Hepatocyte (in vitro differentiated cells): ENCODE measurements at regions not wholly inside any gene's neighbourhood (a gene's known extent, or its start where the extent isn't known, plus 50 kb on each side); places are given as distances from the start of the nearest gene placed in this dataset.

Experiments
- DNase-seq: peaks from one replicate; pipeline ENCODE4 v3.0.0-alpha.2; 2016; ENCODE audit warnings: low spot score
- H2AFZ ChIP-seq: fragments of 200-600 bp; sonication (generic); 2 replicates; pipeline ENCODE4 v1.6.0; 2016; ENCODE audit warnings: antibody characterized with exemption, mild to moderate bottlenecking
- H3K27ac ChIP-seq: fragments of 200-600 bp; sonication (generic); 2 replicates; pipeline ENCODE4 v1.5.1; 2016; ENCODE audit warnings: mild to moderate bottlenecking
- H3K27me3 ChIP-seq: fragments of 200-600 bp; sonication (generic); 2 replicates; pipeline ENCODE4 v1.6.1; 2016
- H3K36me3 ChIP-seq: fragments of 200-600 bp; sonication (generic); replicated peaks from 2 replicates; pipeline ENCODE4 v1.5.1; 2016; ENCODE audit warnings: low read depth; ENCODE audit not compliant: insufficient read depth
- H3K4me1 ChIP-seq: fragments of 200-600 bp; sonication (generic); 2 replicates; pipeline ENCODE4 v1.5.1; 2016; ENCODE audit warnings: mild to moderate bottlenecking, moderate library complexity; ENCODE audit not compliant: insufficient read depth
- H3K4me2 ChIP-seq: fragments of 200-600 bp; sonication (generic); 2 replicates; pipeline ENCODE4 v1.6.0; 2016
- H3K4me3 ChIP-seq: fragments of 200-600 bp; sonication (generic); 2 replicates; pipeline ENCODE4 v1.5.1; 2016; ENCODE audit warnings: mild to moderate bottlenecking
- H3K79me2 ChIP-seq: fragments of 200-600 bp; sonication (generic); 2 replicates; pipeline ENCODE4 v1.6.0; 2017; ENCODE audit warnings: mild to moderate bottlenecking
- H3K9me2 ChIP-seq: fragments of 200-600 bp; sonication (generic); replicated peaks from 2 replicates; pipeline ENCODE4 v1.6.0; 2017; ENCODE audit warnings: mild to moderate bottlenecking; ENCODE audit not compliant: insufficient read depth
- H3K9me3 ChIP-seq: fragments of 200-600 bp; sonication (generic); 2 replicates; pipeline ENCODE4 v1.5.1; 2016; ENCODE audit warnings: low read depth, mild to moderate bottlenecking
- H4K20me1 ChIP-seq: fragments of 200-600 bp; sonication (generic); 2 replicates; pipeline ENCODE4 v1.6.0; 2016; ENCODE audit warnings: mild to moderate bottlenecking; ENCODE audit not compliant: insufficient read depth, poor library complexity, severe bottlenecking
- EZH2 ChIP-seq: fragments of 200-600 bp; sonication (generic); IDR thresholded peaks from 2 replicates; pipeline ENCODE4 v1.6.1; 2016; ENCODE audit warnings: antibody characterized with exemption, mild to moderate bottlenecking, borderline replicate concordance
- EZH2phosphoT487 ChIP-seq: fragments of 200-600 bp; sonication (generic); IDR thresholded peaks from one replicate; pipeline ENCODE4 v1.6.1; 2018; ENCODE audit warnings: antibody characterized with exemption, mild to moderate bottlenecking, low read depth, moderate library complexity; ENCODE audit not compliant: unreplicated experiment, severe bottlenecking
- WGBS: methylation state at CpG from one replicate; pipeline ENCODE4 v1.1.6; 2016; ENCODE audit warnings: low lambda C conversion rate; ENCODE audit errors: missing lambda C conversion rate; 5-methylcytosine and 5-hydroxymethylcytosine counted together
- TF ChIP-seq, protein P1 (sequence below): fragments of 200-600 bp; sonication (generic); IDR thresholded peaks from 2 replicates; pipeline ENCODE4 v1.5.1; 2016; ENCODE audit warnings: antibody characterized with exemption, mild to moderate bottlenecking; ENCODE audit not compliant: poor library complexity

- no peaks in the 10 kb centered on the region for H3K9me3 ChIP-seq
- no peak overlapping the region for H3K4me2 ChIP-seq
- no peaks in the 10 kb centered on the region for H3K27me3 ChIP-seq
- H2AFZ ChIP-seq: no peak overlapping the region
- no peak overlapping the region for H3K4me3 ChIP-seq
- no peaks in the 10 kb centered on the region for H4K20me1 ChIP-seq
- no peaks in the 10 kb centered on the region for H3K79me2 ChIP-seq
- no peak for TF ChIP-seq EZH2
- TF ChIP-seq, protein P1, sequence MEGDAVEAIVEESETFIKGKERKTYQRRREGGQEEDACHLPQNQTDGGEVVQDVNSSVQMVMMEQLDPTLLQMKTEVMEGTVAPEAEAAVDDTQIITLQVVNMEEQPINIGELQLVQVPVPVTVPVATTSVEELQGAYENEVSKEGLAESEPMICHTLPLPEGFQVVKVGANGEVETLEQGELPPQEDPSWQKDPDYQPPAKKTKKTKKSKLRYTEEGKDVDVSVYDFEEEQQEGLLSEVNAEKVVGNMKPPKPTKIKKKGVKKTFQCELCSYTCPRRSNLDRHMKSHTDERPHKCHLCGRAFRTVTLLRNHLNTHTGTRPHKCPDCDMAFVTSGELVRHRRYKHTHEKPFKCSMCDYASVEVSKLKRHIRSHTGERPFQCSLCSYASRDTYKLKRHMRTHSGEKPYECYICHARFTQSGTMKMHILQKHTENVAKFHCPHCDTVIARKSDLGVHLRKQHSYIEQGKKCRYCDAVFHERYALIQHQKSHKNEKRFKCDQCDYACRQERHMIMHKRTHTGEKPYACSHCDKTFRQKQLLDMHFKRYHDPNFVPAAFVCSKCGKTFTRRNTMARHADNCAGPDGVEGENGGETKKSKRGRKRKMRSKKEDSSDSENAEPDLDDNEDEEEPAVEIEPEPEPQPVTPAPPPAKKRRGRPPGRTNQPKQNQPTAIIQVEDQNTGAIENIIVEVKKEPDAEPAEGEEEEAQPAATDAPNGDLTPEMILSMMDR: no peak
- TF ChIP-seq EZH2phosphoT487: no peak
- no peaks in the 10 kb centered on the region for H3K9me2 ChIP-seq
- DNase-seq: no peak
- 84% methylated on average over 5 of the region's 5 CpGs for WGBS
- no peaks in the 10 kb centered on the region for H3K36me3 ChIP-seq
- H3K27ac ChIP-seq: no peak overlapping the region
- no peaks in the 10 kb centered on the region for H3K4me1 ChIP-seq
Measured at GRCh38 chr11:115682101-115682500, 177.9 kb upstream of the CADM1 start.

DNA sequence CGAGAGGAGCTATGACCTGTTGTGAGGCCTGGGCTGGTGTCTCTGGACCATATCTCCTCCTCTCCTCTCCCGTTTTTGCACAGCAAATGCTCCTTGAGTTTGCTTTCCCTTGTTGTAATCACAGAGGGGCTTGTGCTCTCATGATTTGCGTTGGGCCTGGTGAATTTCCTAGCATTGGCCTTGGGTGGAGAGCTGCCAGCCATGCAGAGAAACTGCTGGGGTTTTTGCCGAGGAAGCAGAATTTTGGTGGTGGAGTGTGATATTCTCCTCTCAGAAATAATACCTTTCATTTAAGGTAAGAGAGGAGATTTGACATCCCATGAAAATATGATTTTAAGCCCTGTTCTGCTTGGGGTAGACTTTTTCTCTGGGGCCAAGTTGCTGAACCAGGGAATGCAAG lies 175.7 kb upstream of the CADM1 start:
- no peaks in the 10 kb centered on the region for H3K36me3 ChIP-seq
- no peaks in the 10 kb centered on the region for H3K79me2 ChIP-seq
- H3K27me3 ChIP-seq: no peaks in the 10 kb centered on the region
- H3K9me3 ChIP-seq: no peaks in the 10 kb centered on the region
- no peak for DNase-seq
- no peaks in the 10 kb centered on the region for H3K4me1 ChIP-seq
- no peak overlapping the region for H3K4me3 ChIP-seq
- TF ChIP-seq EZH2: no peak
- TF ChIP-seq EZH2phosphoT487: no peak
- TF ChIP-seq, protein P1: no peak
- no peaks in the 10 kb centered on the region for H4K20me1 ChIP-seq
- H3K9me2 ChIP-seq: no peaks in the 10 kb centered on the region
- no peak overlapping the region for H2AFZ ChIP-seq
- no peak overlapping the region for H3K4me2 ChIP-seq
- H3K27ac ChIP-seq: no peak overlapping the region
- 84% methylated on average over 4 of the region's 4 CpGs for WGBS

DNA sequence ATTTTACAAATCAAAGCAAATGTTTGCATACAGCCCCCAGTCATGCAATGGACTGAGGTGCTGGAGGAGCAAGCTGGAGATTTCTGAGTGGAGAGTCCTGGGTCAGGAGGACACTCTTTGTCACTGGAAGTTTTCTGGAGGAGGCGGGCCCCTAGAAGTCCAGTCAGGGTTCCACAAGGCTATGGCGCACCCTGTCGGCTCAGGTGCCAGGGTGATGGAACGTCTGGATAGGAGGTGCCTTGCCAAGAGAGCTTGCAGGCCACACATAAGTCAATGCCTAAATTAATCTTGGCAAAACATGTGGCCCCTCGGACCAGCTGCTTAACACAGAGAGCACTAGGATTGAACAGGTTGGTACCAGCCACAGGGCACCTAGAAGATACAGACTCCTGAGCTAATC lies 174.7 kb upstream of the CADM1 start:
- no peak overlapping the region for H2AFZ ChIP-seq
- 58% methylated on average over 5 of the region's 5 CpGs for WGBS
- no peak overlapping the region for H3K4me3 ChIP-seq
- no peak overlapping the region for H3K4me2 ChIP-seq
- no peak for TF ChIP-seq EZH2phosphoT487
- TF ChIP-seq, protein P1: no peak
- no peak for TF ChIP-seq EZH2
- no peaks in the 10 kb centered on the region for H4K20me1 ChIP-seq
- no peak overlapping the region for H3K27ac ChIP-seq
- H3K9me2 ChIP-seq: no peaks in the 10 kb centered on the region
- no peaks in the 10 kb centered on the region for H3K27me3 ChIP-seq
- H3K36me3 ChIP-seq: no peaks in the 10 kb centered on the region
- H3K79me2 ChIP-seq: no peaks in the 10 kb centered on the region
- H3K9me3 ChIP-seq: no peaks in the 10 kb centered on the region
- no peaks in the 10 kb centered on the region for H3K4me1 ChIP-seq
- DNase-seq: peak; percentile 39

DNA sequence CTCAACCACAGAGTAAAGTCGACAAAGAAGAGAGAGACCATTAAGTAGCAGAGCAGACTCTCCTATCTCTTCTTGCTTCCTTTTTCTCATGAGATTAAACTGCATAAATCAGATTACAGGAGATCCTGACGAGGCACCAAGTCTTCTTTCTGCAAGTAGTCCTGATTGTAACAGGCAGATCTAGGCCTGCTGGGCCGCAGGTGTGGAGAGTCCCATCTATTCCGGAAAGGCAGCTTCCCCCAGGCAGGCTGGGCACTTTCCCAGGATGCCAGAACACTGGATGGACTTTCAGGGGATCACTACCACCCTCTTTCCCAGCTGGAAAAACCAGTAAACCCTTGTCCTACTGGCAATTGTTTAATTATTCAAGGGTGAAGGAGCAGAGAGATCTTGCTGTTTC lies 173.0 kb upstream of the CADM1 start:
- H3K4me2 ChIP-seq: no peak overlapping the region
- H3K4me3 ChIP-seq: no peak overlapping the region
- H3K79me2 ChIP-seq: no peaks in the 10 kb centered on the region
- no peak for TF ChIP-seq EZH2
- TF ChIP-seq, protein P1: no peak
- TF ChIP-seq EZH2phosphoT487: no peak
- no peaks in the 10 kb centered on the region for H3K9me2 ChIP-seq
- no peaks in the 10 kb centered on the region for H3K4me1 ChIP-seq
- WGBS: 87% methylated on average over 4 of the region's 4 CpGs
- H3K36me3 ChIP-seq: no peaks in the 10 kb centered on the region
- DNase-seq: no peak
- no peaks in the 10 kb centered on the region for H3K27me3 ChIP-seq
- no peaks in the 10 kb centered on the region for H4K20me1 ChIP-seq
- no peak overlapping the region for H3K27ac ChIP-seq
- no peak overlapping the region for H2AFZ ChIP-seq
- no peaks in the 10 kb centered on the region for H3K9me3 ChIP-seq
